ENCODE measurements at regions not wholly inside any gene's neighbourhood (a gene's known extent, or its start where the extent isn't known, plus 50 kb on each side); places are given as distances from the start of the nearest gene placed in this dataset.

DNA sequence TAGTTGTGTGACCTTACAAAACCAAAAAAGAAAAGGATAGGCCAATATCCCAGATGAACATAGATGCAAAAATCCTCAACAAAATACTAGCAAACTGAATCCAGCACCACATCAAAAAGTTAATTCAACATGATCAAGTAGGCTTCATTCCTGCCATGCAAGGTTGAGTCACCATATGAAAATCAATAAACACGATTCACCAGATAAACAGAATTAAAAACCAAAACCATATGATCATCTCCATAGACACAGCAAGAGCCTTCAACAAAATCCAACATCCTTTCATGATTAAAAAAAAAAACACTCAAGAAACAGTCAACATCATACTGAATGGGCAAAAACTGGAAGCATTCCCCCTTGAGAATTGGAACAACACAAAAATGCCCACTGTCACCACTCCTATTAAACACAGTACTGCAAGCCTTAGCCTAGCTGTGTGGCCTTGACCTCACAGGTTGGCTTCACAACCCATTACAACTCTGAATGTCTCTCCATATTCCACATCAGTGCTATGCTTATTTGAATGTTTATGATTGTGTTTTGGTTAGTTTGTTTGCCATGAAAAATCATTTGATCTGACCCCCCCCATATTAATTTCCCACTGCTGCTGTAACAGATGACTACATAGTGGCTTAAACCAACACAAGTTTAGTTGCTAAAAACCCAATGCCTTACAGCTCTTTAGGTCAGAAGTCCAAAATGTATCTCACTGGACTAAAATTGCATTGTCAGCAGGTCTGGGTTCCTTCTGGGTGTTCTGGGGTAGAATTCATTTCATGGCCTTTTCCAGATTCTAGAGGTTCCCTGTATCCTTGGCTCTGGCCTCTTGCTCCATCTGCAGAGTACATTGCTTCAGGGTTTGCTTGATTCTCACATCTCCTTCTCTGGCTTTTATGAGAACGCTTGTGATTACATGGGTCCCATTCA, 257.1 kb upstream of the DYNLRB2 start:
- TF ChIP-seq, protein P1, sequence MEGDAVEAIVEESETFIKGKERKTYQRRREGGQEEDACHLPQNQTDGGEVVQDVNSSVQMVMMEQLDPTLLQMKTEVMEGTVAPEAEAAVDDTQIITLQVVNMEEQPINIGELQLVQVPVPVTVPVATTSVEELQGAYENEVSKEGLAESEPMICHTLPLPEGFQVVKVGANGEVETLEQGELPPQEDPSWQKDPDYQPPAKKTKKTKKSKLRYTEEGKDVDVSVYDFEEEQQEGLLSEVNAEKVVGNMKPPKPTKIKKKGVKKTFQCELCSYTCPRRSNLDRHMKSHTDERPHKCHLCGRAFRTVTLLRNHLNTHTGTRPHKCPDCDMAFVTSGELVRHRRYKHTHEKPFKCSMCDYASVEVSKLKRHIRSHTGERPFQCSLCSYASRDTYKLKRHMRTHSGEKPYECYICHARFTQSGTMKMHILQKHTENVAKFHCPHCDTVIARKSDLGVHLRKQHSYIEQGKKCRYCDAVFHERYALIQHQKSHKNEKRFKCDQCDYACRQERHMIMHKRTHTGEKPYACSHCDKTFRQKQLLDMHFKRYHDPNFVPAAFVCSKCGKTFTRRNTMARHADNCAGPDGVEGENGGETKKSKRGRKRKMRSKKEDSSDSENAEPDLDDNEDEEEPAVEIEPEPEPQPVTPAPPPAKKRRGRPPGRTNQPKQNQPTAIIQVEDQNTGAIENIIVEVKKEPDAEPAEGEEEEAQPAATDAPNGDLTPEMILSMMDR (IDR thresholded peaks at IDR 0.05): no peak
- no peak for TF ChIP-seq POLR2A (IDR thresholded peaks at IDR 0.05)
